Superior temporal gyrus (tissue), 1 donor: ENCODE measurements at regions not wholly inside any gene's neighbourhood (a gene's known extent, or its start where the extent isn't known, plus 50 kb on each side); places are given as distances from the start of the nearest gene placed in this dataset.

ENCODE experiments used
- DNase-seq: peaks from one replicate; pipeline ENCODE4 v3.0.0-alpha.2; 2016; ENCODE audit errors: extremely low spot score

DNA sequence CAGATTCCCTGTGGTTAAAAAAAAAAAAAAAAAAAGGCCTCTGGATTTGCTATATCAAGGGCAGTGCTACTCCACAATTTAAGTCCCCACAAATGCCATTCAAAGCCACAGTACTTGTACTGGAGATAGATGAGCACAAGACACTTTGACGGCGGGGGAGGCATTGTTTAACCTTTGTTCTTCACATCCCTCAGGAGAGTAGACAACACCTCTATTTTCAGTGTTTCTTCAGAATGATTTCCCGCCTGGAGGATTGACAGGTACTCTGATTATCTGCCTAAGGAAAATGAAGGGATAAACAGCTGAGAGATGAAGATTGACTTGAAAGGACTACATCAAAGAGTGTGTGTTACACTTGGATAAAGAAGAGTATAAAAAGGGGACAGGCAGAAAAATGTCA is 58.7 kb downstream of the OTOL1 start:
- no peak for DNase-seq

DNA sequence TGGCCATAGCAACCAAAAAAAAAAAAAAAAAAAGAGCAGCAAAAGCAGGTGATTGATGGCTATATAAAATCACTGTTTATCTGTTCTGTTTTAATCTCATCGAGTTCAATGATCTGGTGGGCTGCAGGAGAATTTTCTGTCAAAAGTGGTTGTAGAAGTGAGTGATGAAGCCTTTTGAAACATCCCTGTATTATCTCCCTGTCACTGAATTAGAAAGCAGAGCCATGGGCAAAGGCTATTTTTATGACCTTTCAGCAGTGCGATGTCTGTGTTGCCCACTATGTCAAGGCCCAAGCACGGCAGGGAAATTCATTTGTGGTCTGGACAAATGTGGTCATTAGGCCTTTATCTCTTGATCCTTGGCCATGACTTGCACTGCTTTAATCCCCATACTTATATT is 59.9 kb downstream of the OTOL1 start:
- no peak for DNase-seq

DNA sequence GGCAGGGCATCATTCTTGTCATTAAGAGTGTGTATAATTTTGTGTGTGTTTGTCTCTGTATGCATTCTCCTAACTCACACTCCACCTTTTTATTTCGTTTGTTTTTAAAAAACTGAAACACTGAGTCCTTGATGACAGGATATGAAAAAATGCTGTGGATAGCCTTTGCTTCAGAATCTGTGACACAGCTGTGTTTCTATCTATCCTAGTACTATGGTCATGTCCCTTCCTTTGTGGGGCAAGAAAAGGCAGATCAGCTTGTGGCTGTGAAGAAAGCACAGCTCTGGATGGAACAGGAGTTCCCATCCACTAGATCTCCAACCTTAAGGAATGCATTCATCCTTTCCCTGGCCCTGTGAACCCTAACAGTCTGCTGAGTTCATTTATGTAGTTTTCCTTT is 60.3 kb downstream of the OTOL1 start:
- DNase-seq: no peak

DNA sequence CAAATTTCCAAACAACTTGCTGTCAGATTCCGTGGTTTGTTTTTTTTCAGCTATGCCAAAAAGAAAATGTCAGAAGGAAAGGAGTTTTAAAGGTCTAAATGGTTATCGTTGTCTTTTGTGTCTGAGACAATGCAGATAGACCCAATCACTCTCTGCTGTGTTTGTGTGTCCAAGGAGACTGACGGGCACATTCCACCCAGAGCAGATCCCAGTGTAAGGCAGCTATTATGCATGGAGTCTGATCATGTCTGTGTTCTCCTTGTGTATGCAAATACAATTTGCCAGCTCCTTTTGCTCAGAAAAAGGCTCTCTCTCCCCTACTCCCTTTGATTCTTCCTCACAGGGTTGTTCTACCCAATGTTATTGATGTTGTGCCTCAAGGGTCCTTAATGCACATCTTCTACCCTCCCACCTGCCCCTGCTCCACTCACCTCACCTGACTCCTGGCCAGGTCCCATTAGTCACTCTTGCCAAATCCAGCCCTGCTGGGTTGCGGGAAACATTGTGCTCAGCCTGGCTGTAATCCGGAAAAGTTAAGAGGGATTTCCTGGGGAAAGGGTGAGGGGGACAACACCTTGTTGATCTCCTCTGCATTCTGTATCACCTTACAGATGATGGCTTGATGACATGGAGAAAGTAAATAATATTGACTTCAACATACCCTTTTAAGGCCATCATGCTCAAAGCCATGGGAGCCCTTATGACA is 61.0 kb downstream of the OTOL1 start:
- DNase-seq: no peak

DNA sequence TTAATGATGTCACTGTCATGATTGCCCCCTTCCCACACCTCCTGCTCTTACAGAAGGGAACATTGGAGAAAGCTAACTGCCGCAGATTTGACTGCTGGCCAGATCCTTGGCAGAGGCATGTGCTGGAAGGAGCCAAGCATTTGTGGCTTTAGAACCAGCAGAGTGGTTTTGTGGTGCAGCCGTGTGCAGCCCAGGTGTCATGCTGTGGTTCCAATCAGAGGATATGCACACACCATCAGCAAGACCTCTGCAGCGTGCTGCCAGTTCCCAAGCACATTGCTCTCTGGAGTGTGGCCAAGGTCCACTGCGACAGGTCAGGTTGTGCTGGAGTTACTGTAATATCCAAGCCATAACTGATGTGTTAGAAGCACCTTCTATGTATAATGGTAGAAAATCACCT is 61.6 kb downstream of the OTOL1 start:
- no peak for DNase-seq

DNA sequence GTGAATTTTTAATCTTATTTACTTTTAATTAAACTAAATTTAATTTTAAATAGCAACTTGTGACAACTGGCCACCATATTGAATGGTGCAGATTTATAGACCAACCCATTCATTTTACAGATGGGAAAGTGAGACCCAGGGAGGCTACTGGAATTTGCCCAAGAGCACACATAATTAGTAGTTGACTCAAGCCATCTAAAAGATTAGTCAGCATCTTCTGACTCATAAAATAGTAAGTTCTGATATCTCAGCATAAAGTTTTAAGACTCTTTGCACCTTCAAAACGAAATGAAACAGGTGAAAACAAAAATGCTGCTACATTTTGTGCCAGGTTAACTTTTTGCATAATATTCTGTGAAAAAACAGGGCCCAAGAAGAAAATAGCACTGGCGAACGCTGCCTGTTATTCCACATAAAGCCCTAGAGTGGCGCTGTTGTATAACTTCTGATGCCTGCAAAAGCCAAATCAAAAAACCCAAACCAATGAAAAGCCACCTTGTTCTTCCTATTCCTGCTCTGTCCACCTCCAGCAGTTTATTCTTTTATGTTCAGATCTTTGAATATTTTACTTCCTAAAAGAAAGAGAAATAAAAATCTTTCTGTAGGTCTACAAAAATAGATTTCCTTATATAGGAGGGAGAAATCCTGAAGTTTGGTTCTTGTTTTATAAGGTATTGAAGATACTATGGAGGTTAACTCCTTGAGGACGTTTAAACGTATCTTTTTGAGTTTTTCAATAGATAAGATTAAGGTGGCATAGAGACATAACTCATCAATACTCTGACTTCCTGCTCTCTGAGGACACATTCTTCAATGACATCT is 62.8 kb downstream of the OTOL1 start:
- peak; percentile 87 for DNase-seq

DNA sequence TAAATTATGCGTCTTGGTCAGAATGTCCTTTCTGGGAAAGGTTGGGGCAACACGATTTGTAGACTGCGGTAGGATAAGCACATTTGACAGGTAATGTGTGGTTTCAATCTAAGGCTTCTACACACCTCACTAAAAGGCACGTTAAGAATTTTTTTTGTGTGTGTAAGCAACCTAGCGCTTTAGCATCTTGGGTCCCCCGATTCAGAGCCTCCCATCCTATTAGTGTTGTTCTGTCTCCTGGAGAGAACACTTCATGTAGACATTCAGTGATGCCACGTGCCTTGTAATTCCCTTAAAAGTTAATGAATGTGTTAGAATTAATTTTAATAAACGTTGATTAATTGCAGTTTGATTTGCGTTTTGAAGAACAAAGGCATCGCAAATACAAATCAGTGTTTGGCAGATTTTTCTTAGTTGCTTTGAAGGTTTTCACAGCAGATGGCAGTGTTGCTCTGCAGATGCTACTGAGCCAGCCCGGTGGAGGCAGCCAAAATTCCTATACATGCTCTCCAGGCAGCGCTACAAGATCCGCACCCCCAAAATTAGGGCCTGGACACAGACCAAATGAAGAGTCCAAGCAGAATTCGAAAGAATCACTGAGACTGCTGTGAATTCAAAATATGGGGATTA is 63.5 kb downstream of the OTOL1 start:
- DNase-seq: peak; percentile 90

DNA sequence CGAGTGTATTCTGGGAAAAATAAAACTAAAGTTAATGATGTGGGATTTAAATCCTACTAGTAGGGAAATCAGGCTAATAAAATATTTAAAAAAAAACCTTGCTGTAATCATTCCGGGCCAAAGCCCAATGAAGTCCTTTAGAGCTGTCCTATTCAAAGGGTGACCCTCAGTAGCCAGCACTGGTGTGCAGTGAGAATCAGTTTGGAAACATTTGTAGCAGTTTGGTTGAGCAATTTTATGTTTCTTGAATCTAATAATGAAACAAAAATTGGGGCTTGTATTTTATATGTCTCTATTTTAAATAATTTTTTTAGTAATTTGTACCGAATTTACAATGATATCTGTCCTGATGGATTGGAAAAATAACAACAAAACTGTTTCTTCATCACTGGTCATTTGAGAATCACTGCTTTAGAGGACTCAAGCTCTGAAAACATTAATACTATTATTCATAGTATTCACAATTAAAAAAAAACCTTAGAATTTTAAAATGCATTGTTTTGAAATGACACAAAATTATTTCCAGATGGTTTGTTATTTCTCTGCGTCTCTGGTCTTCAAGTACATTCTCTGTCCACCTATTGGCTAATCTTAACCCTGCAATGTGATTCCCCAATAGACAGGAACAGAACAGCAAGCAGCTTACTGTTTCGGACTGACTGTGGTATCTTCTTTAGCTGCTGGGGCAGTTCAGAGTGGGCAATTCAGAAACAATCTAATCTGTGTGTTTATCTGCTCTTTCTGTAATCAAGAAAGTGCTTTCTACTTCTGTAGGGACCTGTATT is 71.2 kb downstream of the OTOL1 start:
- DNase-seq: no peak

DNA sequence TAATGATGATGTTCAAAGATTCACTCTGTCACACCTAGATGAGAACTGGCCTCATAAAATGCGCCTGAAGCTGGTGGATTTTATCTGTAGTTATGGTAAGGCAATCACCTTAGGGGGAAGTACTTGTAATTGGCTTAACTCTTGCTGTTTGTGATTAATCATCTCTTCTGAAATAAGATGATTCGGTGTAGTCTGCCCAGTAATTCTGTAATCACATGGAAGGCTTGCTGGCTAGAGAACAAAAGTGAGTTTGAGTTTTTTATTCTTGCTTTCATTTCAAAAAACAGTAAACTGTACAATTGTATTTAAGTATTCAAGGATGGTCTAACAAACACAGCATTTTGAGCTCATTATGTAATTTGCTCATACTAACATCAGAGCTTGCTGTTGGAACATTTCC is 72.1 kb downstream of the OTOL1 start:
- no peak for DNase-seq

DNA sequence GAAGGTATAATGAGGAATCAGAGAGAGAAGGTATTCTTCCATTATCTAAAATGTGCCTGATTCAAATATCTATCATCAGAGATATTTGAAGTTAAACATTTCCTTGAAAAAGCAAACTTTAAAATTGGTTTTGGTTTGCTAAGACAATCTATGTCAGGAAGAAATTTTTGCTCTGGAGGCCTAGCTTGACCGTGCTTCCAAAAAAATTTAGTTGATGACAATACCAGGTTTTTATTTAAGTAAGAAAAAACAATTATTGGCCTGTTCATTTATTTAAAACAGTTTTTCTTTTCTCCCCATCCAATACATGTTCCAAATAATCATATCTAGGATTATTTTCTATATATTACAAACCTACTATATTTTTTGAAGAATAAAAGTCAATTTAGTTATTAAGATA is 75.3 kb downstream of the OTOL1 start:
- DNase-seq: no peak

DNA sequence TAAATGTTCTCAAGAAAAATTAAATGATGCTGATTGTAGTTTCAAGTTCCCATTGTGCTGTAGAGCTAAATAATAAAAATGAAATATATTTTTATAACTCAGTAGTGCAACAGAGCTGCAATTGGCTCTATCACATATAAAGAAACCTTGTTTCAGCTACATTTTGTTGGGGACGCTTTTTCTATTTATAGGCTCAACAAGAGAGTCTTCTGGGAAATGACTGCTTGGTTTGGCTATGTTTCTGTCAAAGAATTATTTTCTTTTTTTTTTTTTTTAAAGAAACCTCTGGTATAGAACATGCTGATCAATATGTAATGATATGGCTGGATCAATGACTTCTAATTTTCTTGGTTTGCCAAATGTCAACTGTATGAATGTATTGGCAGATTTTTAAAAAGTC is 76.5 kb downstream of the OTOL1 start:
- no peak for DNase-seq

DNA sequence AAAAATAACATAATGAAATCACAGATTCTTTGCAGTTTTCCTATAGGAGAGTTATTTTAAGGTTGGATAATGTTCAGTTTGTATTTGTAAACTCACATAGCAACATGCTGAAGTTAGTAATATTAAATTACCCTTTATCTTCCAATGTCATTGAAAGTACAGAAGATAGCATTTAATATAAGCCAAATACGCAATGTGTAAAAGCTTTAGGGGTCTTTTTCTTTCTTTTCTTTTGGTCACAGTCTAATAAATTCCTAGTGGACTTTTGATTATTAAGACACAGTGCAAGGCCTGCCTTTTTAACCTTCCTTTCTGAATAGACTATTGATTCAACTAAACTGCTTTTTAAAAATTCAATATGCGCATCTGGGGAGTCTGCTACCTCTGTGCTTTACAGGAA is 79.3 kb downstream of the OTOL1 start:
- DNase-seq: no peak

DNA sequence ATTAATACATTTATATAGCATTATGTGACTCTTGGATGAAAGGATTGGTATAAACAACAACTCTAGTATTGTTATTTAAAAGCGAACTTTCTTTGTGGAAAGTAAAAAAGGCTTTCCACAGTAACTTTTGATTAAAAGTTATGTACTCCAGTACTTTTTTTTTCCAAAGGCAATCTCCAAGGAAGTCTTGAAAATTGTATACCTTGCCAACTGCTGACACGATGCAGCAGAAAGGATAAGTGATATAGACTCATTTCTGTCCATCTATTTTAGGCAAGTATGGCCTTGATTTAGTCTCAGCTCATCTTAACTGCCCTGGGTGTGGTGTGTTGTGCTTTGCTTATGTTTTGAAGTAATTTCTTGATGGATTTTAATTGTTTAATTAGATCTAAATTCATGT is 79.7 kb downstream of the OTOL1 start:
- DNase-seq: no peak

DNA sequence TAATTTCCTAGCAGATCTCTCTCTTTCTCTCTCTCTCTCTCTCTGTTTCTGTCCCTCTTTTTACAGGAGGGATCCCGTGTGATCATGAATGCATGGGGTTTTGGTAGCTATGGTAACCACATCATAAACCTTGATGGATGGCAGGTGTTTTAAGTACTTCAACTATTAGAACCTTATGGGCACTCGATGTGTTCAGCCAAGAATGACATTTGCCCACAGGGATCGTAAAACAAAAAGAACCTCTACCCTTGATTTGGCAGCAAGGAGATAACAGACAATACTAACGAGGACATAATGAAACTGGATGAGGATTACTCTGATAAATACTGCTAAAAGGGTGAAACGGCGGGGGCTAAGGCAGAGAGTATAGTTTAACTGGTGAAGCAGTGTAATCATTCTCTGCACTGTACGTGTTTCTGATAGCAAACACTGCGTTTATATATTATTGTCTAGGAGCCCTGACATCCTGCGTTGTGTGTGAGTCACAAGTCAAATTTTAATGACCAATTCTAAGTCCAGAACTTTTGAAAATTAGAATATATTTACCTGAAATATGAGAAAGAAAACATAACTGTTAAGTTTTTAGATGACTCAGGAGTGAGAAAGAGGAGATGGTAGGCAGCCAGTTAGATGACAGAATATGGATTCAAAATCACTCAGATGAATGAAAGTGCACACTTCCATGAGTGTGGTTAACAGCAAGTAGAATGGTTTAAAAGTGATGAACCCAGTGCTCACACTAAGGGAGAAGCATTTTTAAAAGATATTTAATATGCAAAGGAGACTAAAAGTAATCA is 80.3 kb downstream of the OTOL1 start:
- DNase-seq: no peak

DNA sequence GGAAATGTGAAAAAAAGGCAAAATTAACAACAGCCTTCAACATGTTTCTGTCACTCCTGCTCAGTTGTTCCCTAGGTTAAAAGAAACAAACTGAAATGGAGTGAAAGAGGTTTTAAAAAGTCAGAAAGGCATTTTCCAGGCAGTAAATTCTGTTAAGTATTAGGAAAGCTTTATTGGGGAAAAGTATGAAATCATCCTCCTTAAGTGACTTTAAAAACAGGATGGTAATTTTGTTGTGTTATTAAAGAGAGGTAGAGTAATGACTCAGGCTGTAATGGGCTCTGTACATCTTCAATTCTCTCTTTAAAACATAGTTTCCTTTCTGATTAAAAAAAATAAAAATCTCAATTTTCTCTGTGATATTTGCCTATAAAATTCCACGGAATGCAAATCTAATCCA is 81.1 kb downstream of the OTOL1 start:
- DNase-seq: no peak

DNA sequence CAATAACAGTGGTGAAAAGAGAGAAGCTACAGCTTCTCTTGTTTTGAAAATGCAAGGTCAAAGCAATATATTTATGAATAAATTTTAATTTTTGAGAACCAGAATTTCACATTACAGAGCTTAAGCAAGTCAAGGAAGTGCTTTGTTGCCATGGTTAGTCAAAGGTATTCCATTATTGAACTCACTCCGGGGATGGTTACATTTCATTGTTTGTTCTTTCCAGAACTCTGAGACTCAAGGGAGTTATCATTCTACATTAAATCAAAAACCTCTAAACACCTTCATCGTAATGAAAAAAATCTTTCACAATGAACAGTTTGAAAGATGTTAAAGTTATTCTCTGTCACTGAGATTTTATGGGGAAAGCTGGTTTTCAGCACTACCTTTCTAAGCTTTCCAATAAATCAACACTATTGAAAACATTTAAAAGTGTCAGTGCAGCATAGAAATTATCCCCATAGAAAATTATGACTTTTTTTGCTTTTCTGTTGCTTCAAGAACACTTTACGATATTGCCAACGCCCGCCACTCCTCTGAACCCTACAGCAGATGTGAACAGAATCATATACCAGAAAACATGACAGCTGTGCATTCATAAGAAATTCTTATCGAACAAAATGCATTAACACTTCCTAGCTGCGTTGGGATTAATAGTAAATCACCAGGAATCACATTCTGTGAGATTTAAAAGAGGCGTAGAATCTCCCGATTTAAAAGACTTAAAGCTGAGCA is 83.0 kb downstream of the OTOL1 start:
- DNase-seq: no peak

DNA sequence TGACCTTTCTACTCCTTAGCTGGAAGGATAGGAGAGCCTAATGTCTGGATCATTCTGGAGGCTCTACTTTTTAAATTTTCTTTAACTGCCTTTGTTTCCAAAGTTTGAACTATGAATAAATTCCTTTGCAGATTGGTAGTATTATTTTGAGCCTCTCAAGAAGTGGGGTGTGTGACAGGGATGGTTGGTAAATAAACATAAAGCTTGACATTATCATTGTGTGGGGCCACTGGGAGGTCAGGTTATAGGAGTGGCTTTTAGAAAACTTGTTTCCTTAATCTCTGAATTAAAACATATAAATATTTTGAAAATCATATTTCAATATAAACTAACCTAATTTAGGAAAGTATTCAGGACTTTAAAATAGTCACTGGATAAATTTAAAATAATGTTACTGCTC is 89.3 kb downstream of the OTOL1 start:
- no peak for DNase-seq

DNA sequence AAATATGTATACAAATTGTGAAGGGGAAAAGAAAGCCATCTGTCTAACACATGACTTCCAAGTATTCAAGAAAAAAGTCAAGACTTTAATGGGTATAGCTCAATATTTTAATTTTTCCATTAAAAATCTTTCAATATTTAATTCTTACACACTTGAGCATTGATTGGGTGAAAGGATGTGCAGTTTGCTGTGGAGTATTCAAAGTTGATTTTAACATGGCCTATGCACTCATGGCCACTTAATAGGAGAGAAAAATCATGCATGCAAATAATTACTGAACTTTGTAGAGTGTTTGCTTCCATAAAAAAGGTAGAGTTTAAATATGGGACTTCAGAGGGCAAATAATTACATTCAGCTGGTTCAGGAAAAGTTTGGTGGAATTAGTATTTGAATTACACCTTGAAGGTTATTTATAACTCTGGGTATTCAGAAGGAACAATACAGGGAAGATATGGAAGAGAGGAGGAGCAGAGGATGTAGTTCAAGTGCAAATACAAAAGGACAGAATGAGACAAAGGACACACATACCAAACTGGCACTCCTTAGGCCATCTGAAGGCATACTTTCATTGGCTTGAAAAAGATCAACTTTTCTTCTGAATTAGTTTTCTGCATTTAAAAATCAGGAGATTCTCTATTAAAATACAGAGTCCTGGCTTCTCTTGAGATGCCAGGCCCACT is 90.1 kb downstream of the OTOL1 start:
- DNase-seq: no peak

DNA sequence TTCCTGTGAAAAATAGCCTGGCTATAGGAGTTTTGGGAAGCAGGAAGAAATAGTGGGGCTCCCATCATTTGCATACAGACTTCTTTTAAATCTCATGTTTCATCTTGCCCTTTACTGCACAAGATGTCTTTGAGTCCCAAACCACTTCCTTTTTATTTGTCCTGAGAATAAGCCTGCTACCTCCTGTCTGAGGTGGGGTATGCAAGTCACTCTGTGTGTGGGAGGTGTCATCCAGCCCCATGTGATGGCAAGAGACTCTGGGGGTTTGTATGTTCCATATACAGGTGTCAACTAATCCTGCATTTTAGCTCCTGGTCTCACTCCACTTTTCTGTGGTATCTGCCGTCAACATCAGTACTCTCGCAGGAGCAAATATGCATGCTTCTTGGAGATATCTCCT is 102.0 kb downstream of the OTOL1 start:
- no peak for DNase-seq

DNA sequence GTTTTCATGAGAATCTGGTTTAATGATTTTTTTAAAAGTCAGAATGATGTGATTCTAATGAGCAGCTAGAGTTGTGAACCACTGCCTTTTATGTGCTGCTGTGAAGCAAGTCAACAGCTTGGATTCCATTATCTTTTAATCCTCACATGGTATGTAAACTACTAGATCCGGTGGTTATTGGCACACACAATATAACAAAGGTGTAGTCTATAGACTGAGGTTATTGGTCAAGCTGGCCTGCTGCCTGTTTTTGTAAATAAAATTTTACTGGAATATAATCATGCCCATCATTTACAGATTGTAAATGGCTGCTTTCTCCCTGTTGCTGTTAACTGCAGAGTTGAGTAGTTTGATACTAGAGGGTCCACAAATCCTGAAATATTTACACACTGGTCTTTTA is 103.1 kb downstream of the OTOL1 start:
- no peak for DNase-seq
